ENCODE measurements at regions not wholly inside any gene's neighbourhood (a gene's known extent, or its start where the extent isn't known, plus 50 kb on each side); places are given as distances from the start of the nearest gene placed in this dataset.

DNA sequence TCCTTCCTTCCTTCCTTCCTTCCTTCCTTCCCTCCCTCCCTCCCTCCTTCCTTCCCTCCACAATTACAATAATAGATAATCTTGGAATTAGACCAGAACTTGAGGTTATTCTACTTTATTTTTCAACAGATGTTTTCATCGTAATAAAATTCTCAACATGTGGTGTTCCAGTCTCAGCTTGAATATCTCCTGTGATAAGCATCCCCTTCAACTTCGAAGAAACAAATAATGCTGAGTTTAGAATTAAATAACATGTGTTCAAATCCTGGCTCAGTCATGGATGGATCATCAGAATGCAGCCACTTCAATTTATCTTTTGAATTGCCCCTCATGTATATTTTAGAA, 91.4 kb upstream of the PAPPA start:
- Histone ChIP-seq H3K4me2 (ENCODE audit: insufficient read depth, insufficient read length, low read length) (no peak overlapping the region), H2BK20ac (ENCODE audit: low read depth, low read length, poor library complexity, severe bottlenecking) (no peak overlapping the region), H2BK15ac (ENCODE audit: low read depth, low read length) (no peak overlapping the region), H2BK12ac (ENCODE audit: insufficient read length, low read depth, low read length) (no peak overlapping the region), H3K4me1 (ENCODE audit: insufficient read depth, low read length) (no peaks in the 10 kb centered on the region), H4K8ac (replicated peaks; ENCODE audit: insufficient read length, low read depth, low read length) (no peak overlapping the region), H4K20me1 (ENCODE audit: control insufficient read depth, insufficient read depth, insufficient read length) (no peaks in the 10 kb centered on the region), H3K18ac (ENCODE audit: insufficient read length, low read depth, low read length) (no peak overlapping the region), H2BK5ac (ENCODE audit: insufficient read length, low read length) (no peak overlapping the region), H2BK120ac (ENCODE audit: low read depth, low read length, poor library complexity, severe bottlenecking) (no peak overlapping the region), H3K23me2 (ENCODE audit: insufficient read length, low read depth, low read length, poor library complexity, severe bottlenecking) (no peaks in the 10 kb centered on the region), H3K4ac (ENCODE audit: low read depth, low read length) (no peak overlapping the region), H3K9ac (ENCODE audit: extremely low read depth, insufficient read length, low read length) (no peak overlapping the region), H3K14ac (ENCODE audit: insufficient read depth, low read length) (no peak overlapping the region), H3K23ac (ENCODE audit: insufficient read length, low read depth, low read length) (no peak overlapping the region), H3K79me2 (ENCODE audit: insufficient read depth, low read length) (no peaks in the 10 kb centered on the region), H2AFZ (ENCODE audit: low read length) (no peak overlapping the region), H3K9me3 (ENCODE audit: control insufficient read depth, low read depth, low read length) (no peaks in the 10 kb centered on the region), H4K91ac (ENCODE audit: insufficient read length, low read depth, low read length) (no peak overlapping the region), H3T11ph (ENCODE audit: low read length) (no peak overlapping the region), H4K5ac (ENCODE audit: insufficient read length, low read depth, low read length) (no peak overlapping the region), H2AK5ac (ENCODE audit: insufficient read length, low read length) (no peak overlapping the region), H3K79me1 (ENCODE audit: insufficient read depth, low read depth, low read length, poor library complexity, severe bottlenecking) (no peaks in the 10 kb centered on the region), H3K27me3 (ENCODE audit: insufficient read depth, low read length) (no peaks in the 10 kb centered on the region), H3K56ac (ENCODE audit: insufficient read length, low read depth, low read length) (no peak overlapping the region), H3K27ac (ENCODE audit: insufficient read length, low read depth, low read length) (no peak overlapping the region)
- Mint-ChIP-seq H3K36me3 (ENCODE audit: insufficient read depth in 1 of 3, low read depth in 3 of 3) (no peaks in the 10 kb centered on the region), H3K27ac (no peak overlapping the region), H3K4me3 (no peak overlapping the region), H3K4me1 (peaks cover 0 to 4% of the 10 kb centered on the region in 2 experiments; a peak in 2 of 4 replicates), H3K9me3 (no peaks in the 10 kb centered on the region), H3K27me3 (ENCODE audit: low read depth) (no peaks in the 10 kb centered on the region)
- WGBS (ENCODE audit: extremely low coverage, insufficient read length, low lambda C conversion rate): no CpG with 5 or more reads among the region's 2 CpGs
- no peak for DNase-seq
- TF ChIP-seq, protein P1, sequence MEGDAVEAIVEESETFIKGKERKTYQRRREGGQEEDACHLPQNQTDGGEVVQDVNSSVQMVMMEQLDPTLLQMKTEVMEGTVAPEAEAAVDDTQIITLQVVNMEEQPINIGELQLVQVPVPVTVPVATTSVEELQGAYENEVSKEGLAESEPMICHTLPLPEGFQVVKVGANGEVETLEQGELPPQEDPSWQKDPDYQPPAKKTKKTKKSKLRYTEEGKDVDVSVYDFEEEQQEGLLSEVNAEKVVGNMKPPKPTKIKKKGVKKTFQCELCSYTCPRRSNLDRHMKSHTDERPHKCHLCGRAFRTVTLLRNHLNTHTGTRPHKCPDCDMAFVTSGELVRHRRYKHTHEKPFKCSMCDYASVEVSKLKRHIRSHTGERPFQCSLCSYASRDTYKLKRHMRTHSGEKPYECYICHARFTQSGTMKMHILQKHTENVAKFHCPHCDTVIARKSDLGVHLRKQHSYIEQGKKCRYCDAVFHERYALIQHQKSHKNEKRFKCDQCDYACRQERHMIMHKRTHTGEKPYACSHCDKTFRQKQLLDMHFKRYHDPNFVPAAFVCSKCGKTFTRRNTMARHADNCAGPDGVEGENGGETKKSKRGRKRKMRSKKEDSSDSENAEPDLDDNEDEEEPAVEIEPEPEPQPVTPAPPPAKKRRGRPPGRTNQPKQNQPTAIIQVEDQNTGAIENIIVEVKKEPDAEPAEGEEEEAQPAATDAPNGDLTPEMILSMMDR (conservative IDR thresholded peaks at IDR 0.05): no peak
